DMS 273 treated with DMSO at 0.1 percent for 48 hours (cell line): ENCODE measurements at regions not wholly inside any gene's neighbourhood (a gene's known extent, or its start where the extent isn't known, plus 50 kb on each side); places are given as distances from the start of the nearest gene placed in this dataset.

ENCODE experiments used
- DNase-seq: peaks from one replicate; lab custom pipeline; 2025; lab: John Stamatoyannopoulos, UW

DNA sequence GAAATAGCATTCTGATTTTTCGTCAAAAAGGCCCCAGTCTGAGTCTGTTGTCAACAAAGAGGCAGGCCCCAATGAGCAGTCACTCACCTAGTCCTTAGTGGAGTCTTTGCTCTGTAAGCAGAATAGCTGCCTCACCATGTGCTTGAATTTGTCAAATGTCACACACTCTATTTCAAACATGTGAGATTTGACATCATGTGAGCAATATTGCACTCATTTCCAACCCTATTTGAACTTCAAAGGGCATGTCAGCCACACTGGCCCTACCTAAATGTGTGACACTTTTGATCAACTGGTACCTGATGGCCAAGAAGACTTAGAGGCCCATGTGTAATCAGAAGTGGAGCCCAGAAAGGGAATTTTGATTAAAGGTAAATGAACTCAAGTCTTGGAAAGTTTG is 59.4 kb upstream of the PLAC1 start:
- no peak for DNase-seq

DNA sequence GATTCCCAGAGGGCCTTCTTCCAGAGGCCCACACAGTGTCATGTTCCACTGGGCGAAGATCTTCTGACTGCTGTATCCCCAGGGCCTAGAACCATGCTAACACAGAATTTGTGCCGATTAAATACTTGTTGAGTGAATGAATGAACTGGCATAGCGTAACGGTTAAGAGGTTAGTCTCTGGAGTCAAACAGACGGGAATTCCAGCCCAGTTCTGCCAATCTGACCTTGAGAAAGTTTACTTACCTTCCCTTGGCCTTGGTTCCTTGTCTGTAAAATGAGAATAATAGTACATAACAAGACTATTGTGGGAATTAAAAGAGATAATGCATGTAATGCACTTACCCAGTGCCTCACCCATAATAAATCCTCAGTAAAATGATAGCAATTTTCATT is 58.3 kb upstream of the PLAC1 start:
- no peak for DNase-seq

DNA sequence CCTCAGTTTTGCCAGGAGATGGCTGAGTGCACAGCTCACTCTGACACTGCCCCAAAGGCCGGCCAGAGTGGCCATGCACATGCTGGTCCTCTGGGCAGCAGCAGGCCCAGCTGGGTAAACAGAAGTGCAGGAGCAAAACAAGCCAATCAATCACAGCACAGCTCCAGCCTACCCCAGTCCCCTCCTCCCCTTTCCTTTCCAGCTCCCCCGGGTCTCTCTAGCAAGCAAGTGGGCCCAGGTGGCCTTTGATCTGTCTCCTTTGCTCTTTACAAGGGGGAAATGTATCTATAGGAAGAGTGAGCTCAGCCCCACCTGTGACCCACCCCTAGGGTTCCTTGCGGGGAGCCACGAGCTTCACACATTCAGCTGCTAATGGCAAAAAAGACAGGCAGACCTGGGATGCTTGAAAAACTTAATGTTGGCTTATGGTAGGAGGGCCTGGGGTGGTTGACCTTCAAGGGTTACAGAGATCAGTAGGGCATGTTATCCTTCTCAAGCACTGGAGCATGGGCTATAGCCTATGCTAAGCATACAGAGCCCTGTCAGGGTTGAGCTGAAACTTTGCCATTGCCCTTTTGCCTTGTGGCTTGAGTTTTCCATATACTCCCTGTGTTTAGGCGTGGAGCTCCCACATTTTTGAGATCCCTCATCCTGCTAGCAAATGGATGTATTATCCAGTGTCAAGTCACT is 57.8 kb upstream of the PLAC1 start:
- DNase-seq = no peak

DNA sequence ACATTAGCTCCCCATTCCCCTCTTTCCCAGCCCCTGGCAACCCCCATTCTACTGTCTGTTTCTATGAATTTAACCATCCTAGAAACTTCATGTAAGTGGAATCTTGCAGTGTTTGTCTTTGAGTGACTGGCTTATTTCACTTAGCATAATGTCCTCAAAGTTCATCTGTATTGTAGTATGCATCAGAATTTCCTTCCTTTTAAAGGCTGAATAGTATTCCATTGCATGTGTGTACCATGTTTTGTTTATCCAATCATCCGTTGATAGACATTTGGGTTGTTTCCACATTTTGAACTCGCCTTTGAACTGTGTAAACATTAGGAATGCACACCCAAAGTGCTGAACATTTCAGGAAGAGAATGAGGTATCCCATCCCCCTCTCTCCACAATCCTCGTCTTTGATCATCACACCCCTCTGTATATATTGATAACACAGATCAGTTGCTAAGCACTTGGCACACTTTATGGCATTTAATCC is 56.4 kb upstream of the PLAC1 start:
- no peak for DNase-seq

DNA sequence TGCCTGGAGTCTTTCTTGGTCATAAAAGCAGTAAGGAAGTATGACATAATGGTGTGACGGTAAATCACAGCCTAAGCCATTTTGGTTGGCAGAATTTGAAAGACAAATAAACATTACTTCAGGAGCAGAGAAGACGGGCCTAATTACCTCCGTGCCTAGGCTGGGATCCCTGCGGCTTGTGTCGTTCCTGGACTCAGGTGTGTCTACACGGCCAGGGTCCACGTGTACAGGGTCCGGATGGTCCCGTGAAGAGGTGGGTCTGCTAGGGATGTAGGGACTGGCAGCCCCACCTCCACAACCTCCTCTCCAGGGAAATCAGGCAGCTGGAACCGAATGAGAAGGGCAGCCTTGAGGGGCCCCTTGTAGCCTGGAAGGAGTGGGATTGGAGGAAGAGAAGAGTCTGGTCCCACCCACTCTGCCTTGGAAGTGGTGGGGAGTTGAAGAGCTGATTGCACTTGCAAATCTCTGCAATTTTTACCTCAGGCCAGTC is 55.4 kb upstream of the PLAC1 start:
- DNase-seq = no peak

DNA sequence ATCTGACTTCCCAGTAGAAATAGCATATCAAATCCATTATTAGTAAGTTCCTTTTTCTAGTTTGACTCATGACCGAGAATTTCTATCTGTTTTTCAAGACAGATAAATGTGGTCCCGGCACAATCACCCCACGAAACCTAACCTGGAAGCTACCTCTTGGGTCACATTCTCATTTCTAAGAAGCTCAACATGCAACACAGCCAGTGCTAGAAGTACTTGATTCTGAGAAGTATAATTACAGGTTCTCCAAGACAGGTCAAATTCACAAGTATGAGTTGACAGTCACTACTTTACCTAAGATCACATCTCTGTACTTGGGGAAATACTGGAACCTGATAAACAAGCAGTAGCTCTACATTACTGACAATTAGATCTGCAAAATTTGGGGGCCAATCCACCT is 54.0 kb upstream of the PLAC1 start:
- no peak for DNase-seq

DNA sequence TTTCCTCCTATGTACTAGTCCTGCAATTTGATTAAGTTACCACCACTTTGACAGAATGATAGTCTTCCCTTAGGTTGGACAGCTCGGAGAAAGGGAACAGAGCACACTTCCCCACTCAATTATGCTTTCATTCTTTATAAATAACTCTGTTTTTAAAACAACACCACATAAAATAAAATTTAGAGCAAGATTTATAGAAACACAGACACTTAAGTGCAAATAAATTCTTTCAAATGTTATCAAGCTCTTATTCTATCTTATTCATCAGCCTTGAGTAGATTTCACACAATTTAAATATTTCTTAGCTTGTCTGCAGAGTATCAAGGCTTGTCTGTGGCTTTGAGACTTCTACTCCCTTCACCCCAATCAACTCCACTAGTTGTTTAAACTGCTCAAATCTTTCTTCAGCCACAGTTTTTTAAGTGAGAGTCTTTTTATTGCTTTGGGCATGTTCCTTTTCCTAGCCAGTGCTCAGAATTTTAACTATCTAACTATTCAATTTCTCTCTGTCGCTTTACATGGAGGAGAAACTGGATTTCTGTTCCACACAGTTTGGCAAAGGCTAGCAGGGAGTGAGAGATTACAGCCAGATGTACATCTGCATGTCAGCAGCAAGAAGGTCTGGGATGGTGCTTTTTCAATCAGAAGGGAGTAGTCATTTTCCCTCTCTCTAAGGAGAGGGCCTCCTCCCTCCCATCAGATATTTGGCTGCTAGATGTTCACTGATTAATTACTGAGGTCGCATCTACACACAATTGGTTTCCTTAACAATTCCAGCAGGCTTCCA is 53.1 kb upstream of the PLAC1 start:
- no peak for DNase-seq
